ENCODE measurements at regions not wholly inside any gene's neighbourhood (a gene's known extent, or its start where the extent isn't known, plus 50 kb on each side); places are given as distances from the start of the nearest gene placed in this dataset.

GRCh38 chr6:66965227-66965626, 1258.2 kb upstream of the EYS start:
- no peak for DNase-seq

GRCh38 chr6:66964216-66964615, 1257.2 kb upstream of the EYS start:
- DNase-seq = no peak

GRCh38 chr6:66962082-66962481, 1255.1 kb upstream of the EYS start:
- DNase-seq = no peak

GRCh38 chr6:66961191-66961590, 1254.2 kb upstream of the EYS start:
- DNase-seq = no peak

GRCh38 chr6:66949191-66949661, 1242.2 kb upstream of the EYS start:
- DNase-seq = no peak

- no peak for DNase-seq
Observed at GRCh38 chr6:66948106-66948505, 1241.1 kb upstream of the EYS start.

- peak in 5 of 58 donors; percentile 1 to 40 (median 5) for DNase-seq
Observed at GRCh38 chr6:66940003-66940402, 1233.0 kb upstream of the EYS start.

- DNase-seq = no peak
Observed at GRCh38 chr6:66937180-66937579, 1230.2 kb upstream of the EYS start.

- no peak for DNase-seq
Observed at GRCh38 chr6:66935612-66936011, 1228.6 kb upstream of the EYS start.

- DNase-seq = no peak
Observed at GRCh38 chr6:66931787-66932186, 1224.8 kb upstream of the EYS start.

- DNase-seq = no peak
Observed at GRCh38 chr6:66930559-66931290, 1223.7 kb upstream of the EYS start.

- no peak for DNase-seq
Observed at GRCh38 chr6:66926060-66926459, 1219.0 kb upstream of the EYS start.

GRCh38 chr6:66913657-66914056, 1206.6 kb upstream of the EYS start:
- no peak for DNase-seq

- DNase-seq = no peak
Observed at GRCh38 chr6:66902457-66902856, 1195.4 kb upstream of the EYS start.

GRCh38 chr6:66900133-66901083, 1193.4 kb upstream of the EYS start:
- DNase-seq = no peak

GRCh38 chr6:66897576-66897975, 1190.5 kb upstream of the EYS start:
- no peak for DNase-seq

- DNase-seq = no peak
Observed at GRCh38 chr6:66896415-66896814, 1189.4 kb upstream of the EYS start.

- DNase-seq = no peak
Observed at GRCh38 chr6:66883453-66883852, 1176.4 kb upstream of the EYS start.

GRCh38 chr6:66866801-66867200, 1159.8 kb upstream of the EYS start:
- DNase-seq = no peak

- no peak for DNase-seq
Observed at GRCh38 chr6:66865771-66866170, 1158.7 kb upstream of the EYS start.

- DNase-seq = no peak
Observed at GRCh38 chr6:66861007-66861541, 1154.0 kb upstream of the EYS start.

- no peak for DNase-seq
Observed at GRCh38 chr6:66860328-66860727, 1153.3 kb upstream of the EYS start.

All from anterior cingulate cortex (tissue), 58 donors.